ENCODE measurements at regions not wholly inside any gene's neighbourhood (a gene's known extent, or its start where the extent isn't known, plus 50 kb on each side); places are given as distances from the start of the nearest gene placed in this dataset.
"Not testable (repeated sequence)": the region's sequence is repeated elsewhere in the genome, so short reads cannot be mapped to it uniquely, and the experiment has no call there.

DNA sequence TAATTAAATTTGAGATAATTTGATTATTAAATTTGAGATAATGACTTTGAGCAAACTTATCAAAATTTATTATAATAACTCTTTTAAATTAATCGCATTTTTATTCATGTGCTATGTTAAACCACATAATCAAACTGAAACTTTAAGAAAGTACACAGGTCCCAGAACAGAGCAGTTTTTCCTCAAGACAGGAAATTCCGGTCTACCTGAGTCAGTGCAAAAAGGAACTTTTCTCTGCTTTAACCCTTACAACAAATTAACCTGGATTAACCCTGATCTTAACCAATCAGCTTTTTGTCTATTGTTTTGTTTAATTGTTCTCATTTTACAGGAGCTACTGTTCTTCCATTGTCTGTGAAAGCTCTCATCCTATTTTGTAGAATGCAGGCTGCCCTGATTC, 195.1 kb downstream of the SPATA31A1 start:
- not testable (repeated sequence) for TF ChIP-seq POLR2A (IDR thresholded peaks at IDR 0.05)
- TF ChIP-seq, protein P1, sequence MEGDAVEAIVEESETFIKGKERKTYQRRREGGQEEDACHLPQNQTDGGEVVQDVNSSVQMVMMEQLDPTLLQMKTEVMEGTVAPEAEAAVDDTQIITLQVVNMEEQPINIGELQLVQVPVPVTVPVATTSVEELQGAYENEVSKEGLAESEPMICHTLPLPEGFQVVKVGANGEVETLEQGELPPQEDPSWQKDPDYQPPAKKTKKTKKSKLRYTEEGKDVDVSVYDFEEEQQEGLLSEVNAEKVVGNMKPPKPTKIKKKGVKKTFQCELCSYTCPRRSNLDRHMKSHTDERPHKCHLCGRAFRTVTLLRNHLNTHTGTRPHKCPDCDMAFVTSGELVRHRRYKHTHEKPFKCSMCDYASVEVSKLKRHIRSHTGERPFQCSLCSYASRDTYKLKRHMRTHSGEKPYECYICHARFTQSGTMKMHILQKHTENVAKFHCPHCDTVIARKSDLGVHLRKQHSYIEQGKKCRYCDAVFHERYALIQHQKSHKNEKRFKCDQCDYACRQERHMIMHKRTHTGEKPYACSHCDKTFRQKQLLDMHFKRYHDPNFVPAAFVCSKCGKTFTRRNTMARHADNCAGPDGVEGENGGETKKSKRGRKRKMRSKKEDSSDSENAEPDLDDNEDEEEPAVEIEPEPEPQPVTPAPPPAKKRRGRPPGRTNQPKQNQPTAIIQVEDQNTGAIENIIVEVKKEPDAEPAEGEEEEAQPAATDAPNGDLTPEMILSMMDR (IDR thresholded peaks at IDR 0.05): not testable (repeated sequence)
